ENCODE measurements at regions not wholly inside any gene's neighbourhood (a gene's known extent, or its start where the extent isn't known, plus 50 kb on each side); places are given as distances from the start of the nearest gene placed in this dataset.

DNA sequence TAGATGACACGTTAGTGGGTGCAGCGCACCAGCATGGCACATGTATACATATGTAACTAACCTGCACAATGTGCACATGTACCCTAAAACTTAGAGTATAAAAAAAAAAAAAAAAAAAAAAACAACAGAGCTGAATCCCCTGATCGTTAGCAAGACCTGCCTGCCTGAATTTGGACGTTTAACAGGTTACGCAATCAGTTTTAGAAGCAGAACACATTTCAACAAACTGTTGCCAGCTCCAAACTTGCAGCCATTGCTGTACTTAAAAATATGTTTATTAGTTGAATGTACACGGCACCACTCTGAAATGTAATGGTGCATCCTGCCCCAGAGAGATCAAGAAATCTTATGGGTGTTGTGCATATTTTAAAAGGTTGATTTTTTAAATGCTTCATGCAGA is 680.0 kb downstream of the TLE4 start:
- no peak overlapping the region for H3K27ac ChIP-seq
- TF ChIP-seq CTCF (conservative IDR thresholded peaks at IDR 0.05) (no peak), ZFX (IDR thresholded peaks at IDR 0.05) (no peak)

DNA sequence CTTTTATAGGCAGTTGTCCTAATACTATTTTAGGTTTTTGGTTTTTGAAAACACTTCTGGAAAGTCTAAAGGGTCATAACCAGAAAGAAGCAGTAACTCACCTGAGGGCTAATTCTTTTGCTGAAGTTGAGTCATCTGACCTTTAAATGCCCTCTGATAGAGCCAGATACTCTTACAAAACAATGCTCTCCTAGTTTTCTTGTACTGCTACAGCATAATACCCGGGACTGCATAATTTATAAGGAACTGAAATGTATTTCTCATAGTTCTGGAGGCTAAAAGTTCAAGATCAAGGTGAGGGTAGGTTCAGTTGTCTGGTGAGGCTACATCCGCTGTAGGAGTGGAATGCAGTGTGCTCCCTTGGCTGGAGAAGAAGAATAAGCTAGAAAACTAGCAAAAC is 670.3 kb downstream of the TLE4 start:
- no peak for TF ChIP-seq ZFX (IDR thresholded peaks at IDR 0.05)
- no peak for TF ChIP-seq CTCF (conservative IDR thresholded peaks at IDR 0.05)
- H3K27ac ChIP-seq: no peak overlapping the region

DNA sequence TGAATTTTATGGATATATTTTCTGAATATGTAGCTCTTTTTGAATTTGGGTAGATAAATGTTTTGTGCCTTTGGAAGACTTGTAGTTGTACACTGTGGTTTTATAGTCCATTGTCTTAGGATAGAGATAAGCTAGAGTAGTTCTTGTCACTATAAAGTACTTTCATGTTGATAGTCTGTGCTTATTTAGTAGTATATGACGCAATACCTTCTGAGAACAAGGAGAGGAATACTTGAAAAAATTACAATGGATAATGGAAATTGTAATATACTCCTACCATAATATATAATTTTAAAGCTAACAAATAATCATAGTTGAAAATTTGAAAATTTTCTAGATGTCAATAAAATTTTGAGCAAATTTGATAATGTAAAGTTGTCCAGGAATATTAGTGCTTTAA is 664.0 kb downstream of the TLE4 start:
- H3K27ac ChIP-seq: no peak overlapping the region
- no peak for TF ChIP-seq ZFX (IDR thresholded peaks at IDR 0.05)
- TF ChIP-seq CTCF (conservative IDR thresholded peaks at IDR 0.05): no peak

GRCh38 chr9:80233906-80234305 is 662.1 kb downstream of the TLE4 start:
- no peak overlapping the region for H3K27ac ChIP-seq
- TF ChIP-seq ZFX (IDR thresholded peaks at IDR 0.05) (no peak), CTCF (conservative IDR thresholded peaks at IDR 0.05) (no peak)

GRCh38 chr9:80233102-80233843 is 661.5 kb downstream of the TLE4 start:
- no peak overlapping the region for H3K27ac ChIP-seq
- TF ChIP-seq CTCF (conservative IDR thresholded peaks at IDR 0.05): no peak
- no peak for TF ChIP-seq ZFX (IDR thresholded peaks at IDR 0.05)

DNA sequence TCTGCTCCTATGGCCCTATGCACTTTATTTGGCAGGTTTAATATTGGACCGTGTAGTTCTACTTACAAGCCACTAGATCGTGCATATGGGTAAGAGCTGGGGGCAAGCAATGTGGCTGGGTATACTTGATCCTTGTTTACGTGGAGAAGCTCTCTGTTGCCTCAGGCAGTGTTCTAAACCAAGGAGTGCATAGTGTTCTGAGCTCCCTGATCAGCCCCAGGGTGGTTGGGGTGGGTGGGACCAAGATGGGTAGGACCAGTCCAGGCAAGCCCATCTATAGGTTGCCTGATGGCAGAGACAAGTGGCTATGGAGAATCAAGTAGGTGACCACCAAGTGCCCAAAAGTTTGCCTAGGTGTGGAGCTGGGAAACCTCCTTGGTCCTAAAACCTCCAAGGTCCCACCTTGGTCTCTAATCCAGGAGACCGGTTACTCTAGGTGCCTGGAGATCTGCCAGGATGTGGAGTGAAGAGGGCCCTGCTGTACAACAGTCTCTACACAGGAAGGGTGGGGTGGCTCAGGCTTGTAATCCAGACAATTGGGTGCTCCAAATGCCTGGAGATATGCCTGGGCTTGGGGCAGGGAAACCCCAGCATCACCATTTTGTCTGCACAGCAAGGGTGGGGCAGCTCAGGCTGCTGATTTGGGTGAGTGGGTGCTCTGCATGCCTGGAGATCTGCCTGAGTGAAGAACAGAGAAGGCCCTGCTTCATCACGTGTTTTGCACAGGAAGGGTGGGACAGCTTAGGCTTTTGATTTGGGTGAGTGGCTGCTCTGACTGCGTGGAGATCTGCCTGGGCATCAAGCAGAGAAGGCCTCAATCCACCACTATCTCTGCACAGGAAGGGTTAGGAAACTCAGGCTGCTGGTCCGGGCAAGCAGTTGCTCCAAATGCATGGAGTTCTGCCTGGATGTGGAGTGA is 659.8 kb downstream of the TLE4 start:
- TF ChIP-seq ZFX (IDR thresholded peaks at IDR 0.05): no peak
- peak; percentile 15 for TF ChIP-seq CTCF (conservative IDR thresholded peaks at IDR 0.05)
- H3K27ac ChIP-seq: no peak overlapping the region

DNA sequence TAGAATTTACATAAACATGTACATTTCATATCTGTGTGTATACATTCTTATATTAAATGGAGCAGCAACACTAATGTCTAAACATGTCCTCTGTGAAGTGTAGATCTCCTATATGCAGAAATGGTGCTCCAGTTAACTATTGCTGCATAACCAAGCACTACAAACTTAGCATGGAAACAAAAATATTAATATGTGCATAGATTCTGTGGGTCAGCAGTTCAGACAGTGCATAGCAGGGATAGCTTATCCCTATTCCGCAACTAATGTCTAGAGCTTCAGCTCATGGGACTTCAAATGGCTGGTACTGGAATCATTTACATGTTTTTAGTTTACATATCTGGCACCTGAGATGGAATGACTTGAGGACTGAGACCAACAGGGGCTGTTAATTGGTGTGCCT is 652.1 kb downstream of the TLE4 start:
- H3K27ac ChIP-seq: no peak overlapping the region
- TF ChIP-seq ZFX (IDR thresholded peaks at IDR 0.05): no peak
- no peak for TF ChIP-seq CTCF (conservative IDR thresholded peaks at IDR 0.05)

Measured in C4-2B (cell line).